ENCODE measurements at regions not wholly inside any gene's neighbourhood (a gene's known extent, or its start where the extent isn't known, plus 50 kb on each side); places are given as distances from the start of the nearest gene placed in this dataset.

DNA sequence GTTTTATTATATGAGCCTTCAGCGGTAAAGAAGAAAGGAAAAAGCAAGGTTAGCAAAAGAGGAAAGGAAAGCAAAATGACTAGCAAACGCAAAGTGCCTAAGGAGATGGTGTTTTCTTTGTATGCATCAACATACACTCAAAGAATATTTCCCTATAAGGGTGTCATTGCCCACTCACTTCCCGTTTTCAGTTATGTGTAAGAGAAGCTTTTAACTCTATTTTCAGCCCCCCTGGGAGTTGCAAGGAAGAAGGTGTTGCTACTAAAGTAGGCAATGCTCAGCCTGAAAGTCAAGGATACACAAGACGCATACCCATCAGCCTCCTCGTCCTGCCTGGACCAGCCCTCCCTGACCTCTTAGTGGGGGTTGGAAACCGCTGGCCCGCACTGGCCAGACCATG lies 267.7 kb upstream of the ZFHX3 start (continued):
- TF ChIP-seq, protein P1, sequence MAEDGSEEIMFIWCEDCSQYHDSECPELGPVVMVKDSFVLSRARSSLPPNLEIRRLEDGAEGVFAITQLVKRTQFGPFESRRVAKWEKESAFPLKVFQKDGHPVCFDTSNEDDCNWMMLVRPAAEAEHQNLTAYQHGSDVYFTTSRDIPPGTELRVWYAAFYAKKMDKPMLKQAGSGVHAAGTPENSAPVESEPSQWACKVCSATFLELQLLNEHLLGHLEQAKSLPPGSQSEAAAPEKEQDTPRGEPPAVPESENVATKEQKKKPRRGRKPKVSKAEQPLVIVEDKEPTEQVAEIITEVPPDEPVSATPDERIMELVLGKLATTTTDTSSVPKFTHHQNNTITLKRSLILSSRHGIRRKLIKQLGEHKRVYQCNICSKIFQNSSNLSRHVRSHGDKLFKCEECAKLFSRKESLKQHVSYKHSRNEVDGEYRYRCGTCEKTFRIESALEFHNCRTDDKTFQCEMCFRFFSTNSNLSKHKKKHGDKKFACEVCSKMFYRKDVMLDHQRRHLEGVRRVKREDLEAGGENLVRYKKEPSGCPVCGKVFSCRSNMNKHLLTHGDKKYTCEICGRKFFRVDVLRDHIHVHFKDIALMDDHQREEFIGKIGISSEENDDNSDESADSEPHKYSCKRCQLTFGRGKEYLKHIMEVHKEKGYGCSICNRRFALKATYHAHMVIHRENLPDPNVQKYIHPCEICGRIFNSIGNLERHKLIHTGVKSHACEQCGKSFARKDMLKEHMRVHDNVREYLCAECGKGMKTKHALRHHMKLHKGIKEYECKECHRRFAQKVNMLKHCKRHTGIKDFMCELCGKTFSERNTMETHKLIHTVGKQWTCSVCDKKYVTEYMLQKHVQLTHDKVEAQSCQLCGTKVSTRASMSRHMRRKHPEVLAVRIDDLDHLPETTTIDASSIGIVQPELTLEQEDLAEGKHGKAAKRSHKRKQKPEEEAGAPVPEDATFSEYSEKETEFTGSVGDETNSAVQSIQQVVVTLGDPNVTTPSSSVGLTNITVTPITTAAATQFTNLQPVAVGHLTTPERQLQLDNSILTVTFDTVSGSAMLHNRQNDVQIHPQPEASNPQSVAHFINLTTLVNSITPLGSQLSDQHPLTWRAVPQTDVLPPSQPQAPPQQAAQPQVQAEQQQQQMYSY (CRISPR knock-in tag; IDR thresholded peaks at IDR 0.05), result no peak
- TF ChIP-seq CBFB (IDR thresholded peaks at IDR 0.05; ENCODE audit: low read depth) (no peak), RBBP5 (conservative IDR thresholded peaks at IDR 0.05) (no peak), IKZF2 (IDR thresholded peaks at IDR 0.05) (peak; percentile 79 to 83), WRNIP1 (IDR thresholded peaks at IDR 0.05; ENCODE audit: borderline replicate concordance, low read depth, low read length) (no peak), STAT3 (IDR thresholded peaks at IDR 0.05; ENCODE audit: low read depth, low read length) (0 out of 2 replicates have a peak, but pooled peaks have one; percentile 41), NR2C1 (IDR thresholded peaks at IDR 0.05) (no peak), RAD21 (IDR thresholded peaks at IDR 0.05; ENCODE audit: insufficient read depth, low read depth, low read length) (no peak), MTA2 (IDR thresholded peaks at IDR 0.05; ENCODE audit: low read depth) (peak; percentile 58; the same call in 1 of the 2 replicates), JUNB (IDR thresholded peaks at IDR 0.05) (peak; percentile 49; the same call in 1 of the 2 replicates), CREM (IDR thresholded peaks at IDR 0.05; ENCODE audit: low read depth) (peak; percentile 51; the same call in 1 of the 2 replicates), ETV6 (conservative IDR thresholded peaks at IDR 0.05 in 1 of 2, IDR thresholded peaks at IDR 0.05 in 1 of 2; ENCODE audit: borderline replicate concordance in 1 of 2, low read depth in 1 of 2) (peak in 1 of 2 experiments; percentile 43; a peak in 2 of 4 replicates), CREB1 (IDR thresholded peaks at IDR 0.05; ENCODE audit: low read depth) (0 out of 2 replicates have a peak, but pooled peaks have one; percentile 31), MTA3 (IDR thresholded peaks at IDR 0.05; ENCODE audit: borderline replicate concordance, low read length) (peak; percentile 44; the same call in 1 of the 2 replicates), MEF2B (IDR thresholded peaks at IDR 0.05; ENCODE audit: partially characterized antibody, poor library complexity, severe bottlenecking) (peak; percentile 96), IKZF1 (conservative IDR thresholded peaks at IDR 0.05) (peak; percentile 81), EED (IDR thresholded peaks at IDR 0.05; ENCODE audit: low read depth) (peak; percentile 80), SRF (IDR thresholded peaks at IDR 0.05; ENCODE audit: low read depth in 2 of 2, low read length in 2 of 2) (peak in 1 of 2 experiments; percentile 88; a peak in 2 of 4 replicates), POU2F2 (IDR thresholded peaks at IDR 0.05; ENCODE audit: borderline replicate concordance, low read depth, low read length) (peak; percentile 64; the same call in 1 of the 3 replicates), RCOR1 (conservative IDR thresholded peaks at IDR 0.05; ENCODE audit: low read depth, low read length) (peak; percentile 26; the same call in 1 of the 2 replicates), NFIC (IDR thresholded peaks at IDR 0.05; ENCODE audit: low read depth, low read length) (peak; percentile 69)
- TF ChIP-seq, protein P2, sequence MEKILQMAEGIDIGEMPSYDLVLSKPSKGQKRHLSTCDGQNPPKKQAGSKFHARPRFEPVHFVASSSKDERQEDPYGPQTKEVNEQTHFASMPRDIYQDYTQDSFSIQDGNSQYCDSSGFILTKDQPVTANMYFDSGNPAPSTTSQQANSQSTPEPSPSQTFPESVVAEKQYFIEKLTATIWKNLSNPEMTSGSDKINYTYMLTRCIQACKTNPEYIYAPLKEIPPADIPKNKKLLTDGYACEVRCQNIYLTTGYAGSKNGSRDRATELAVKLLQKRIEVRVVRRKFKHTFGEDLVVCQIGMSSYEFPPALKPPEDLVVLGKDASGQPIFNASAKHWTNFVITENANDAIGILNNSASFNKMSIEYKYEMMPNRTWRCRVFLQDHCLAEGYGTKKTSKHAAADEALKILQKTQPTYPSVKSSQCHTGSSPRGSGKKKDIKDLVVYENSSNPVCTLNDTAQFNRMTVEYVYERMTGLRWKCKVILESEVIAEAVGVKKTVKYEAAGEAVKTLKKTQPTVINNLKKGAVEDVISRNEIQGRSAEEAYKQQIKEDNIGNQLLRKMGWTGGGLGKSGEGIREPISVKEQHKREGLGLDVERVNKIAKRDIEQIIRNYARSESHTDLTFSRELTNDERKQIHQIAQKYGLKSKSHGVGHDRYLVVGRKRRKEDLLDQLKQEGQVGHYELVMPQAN (conservative IDR thresholded peaks at IDR 0.05), result no peak
- TF ChIP-seq, protein P3, sequence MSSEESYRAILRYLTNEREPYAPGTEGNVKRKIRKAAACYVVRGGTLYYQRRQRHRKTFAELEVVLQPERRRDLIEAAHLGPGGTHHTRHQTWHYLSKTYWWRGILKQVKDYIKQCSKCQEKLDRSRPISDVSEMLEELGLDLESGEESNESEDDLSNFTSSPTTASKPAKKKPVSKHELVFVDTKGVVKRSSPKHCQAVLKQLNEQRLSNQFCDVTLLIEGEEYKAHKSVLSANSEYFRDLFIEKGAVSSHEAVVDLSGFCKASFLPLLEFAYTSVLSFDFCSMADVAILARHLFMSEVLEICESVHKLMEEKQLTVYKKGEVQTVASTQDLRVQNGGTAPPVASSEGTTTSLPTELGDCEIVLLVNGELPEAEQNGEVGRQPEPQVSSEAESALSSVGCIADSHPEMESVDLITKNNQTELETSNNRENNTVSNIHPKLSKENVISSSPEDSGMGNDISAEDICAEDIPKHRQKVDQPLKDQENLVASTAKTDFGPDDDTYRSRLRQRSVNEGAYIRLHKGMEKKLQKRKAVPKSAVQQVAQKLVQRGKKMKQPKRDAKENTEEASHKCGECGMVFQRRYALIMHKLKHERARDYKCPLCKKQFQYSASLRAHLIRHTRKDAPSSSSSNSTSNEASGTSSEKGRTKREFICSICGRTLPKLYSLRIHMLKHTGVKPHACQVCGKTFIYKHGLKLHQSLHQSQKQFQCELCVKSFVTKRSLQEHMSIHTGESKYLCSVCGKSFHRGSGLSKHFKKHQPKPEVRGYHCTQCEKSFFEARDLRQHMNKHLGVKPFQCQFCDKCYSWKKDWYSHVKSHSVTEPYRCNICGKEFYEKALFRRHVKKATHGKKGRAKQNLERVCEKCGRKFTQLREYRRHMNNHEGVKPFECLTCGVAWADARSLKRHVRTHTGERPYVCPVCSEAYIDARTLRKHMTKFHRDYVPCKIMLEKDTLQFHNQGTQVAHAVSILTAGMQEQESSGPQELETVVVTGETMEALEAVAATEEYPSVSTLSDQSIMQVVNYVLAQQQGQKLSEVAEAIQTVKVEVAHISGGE (CRISPR knock-in tag; IDR thresholded peaks at IDR 0.05), result no peak
